ENCODE measurements at regions not wholly inside any gene's neighbourhood (a gene's known extent, or its start where the extent isn't known, plus 50 kb on each side); places are given as distances from the start of the nearest gene placed in this dataset.

DNA sequence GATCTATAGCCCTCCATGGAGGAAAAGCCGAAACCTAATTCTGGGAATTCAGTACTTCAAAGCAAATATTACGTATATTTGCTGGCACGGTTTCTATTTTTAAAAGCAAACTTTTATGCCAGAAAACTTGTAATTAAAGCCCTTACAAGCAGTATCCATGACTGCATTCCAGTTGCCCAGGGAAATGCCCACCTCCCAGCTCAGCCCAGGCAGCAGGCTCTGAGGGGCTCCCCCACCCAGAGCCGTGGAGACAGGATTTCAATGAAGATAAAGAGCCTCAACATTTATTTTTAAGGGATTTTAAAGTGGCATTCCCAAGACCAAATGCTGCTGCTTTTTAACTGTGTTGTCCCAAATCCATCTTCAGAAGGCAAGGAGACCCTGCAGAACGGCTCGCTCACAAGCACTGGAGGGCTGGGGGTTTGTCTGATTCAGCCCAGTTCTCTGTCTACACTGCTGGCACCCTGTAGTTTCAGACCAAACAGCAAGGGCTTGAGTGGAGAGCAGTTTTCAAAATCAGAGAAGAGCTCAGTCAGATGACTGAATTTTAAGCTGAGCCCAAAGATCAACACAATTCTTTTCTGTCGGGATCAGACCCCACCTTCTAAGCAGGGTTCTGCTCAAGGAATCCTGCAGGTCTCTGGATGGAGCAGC is 105.1 kb downstream of the KCNF1 start:
- DNase-seq (ENCODE audit: low read depth in 2 of 2), result no peak

DNA sequence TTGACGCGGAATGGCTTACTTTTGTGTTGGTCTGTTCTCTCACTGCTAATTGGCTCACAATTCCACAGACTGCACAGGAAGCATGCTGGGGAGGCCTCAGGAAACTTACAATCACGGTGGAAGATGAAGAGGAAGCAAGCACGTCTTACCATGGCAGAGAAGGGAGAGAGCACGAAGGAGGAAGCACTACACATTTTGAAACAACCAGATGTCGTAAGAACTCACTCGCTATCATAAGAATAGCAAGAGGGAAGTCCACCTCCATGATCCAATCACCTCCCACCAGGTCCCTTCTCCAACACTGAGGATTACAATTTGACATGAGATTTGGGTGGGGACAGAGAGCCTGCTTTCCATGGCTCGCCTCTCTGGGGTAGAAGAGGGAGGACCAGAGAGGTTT is 106.2 kb downstream of the KCNF1 start:
- DNase-seq (ENCODE audit: low read depth in 2 of 2), result no peak

DNA sequence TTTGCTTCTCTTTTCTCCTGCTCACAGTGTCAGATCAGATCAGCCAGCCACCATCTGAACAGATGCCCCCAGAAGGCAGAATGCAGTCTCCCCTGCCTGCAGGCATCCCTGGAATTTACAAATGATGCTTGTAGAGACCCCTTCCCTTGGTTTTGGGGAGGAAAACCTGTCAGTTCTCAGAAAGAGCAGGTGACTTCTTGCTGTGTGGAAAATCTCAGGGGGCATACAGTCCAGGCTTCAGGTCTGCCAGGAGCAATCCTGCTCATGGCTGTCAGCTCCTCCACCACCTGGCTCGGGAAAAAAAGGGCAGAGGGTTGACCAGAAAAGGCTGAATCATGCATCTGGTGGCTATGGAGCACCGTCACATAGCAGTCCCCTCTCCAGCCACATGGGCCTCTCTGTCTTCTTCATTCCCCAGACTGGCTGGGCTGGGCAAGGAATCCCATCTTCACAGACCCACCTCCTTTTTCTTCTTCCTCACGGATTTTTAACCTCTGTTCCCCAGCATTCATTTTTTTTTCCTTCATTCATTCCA is 107.0 kb downstream of the KCNF1 start:
- DNase-seq (ENCODE audit: low read depth in 2 of 2), result no peak

DNA sequence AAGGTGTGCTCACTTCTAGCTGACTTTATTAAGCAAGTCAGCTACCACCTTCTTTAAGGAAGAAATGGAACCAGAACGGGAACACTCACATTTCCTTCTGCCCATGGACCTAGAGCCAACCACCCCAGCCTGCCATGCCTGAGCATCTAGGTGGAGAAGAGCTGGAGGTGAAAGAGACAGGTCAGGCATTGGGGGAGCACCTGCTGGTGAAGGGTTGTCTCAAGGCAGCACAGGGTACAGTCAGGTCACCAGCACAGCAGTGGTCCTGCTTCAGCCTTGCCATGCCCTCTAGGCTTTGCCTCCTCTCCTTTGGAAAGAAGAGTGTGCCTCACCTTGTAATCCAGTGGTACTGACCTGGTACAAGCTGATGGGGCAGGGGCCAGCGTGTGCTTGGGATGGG is 107.9 kb downstream of the KCNF1 start:
- DNase-seq (ENCODE audit: low read depth in 2 of 2), result no peak

DNA sequence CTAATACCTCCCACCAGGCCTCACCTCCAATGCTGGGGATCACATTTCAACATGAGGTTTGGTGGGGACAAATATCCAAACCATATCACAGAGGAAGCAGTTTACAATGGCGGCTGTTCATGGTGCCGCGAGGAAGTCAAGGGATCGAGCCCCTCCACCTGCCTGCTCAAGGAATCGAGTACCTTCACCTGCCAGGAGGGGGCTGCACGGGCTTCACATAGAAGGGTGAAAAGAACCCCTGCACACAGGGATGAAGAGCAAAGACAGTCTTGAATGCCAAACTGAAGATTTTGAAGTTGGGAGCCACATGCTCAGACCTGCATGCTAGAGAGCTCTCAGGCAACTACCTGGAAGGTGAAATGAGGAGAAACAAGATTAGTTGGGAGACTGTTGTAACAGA is 110.3 kb downstream of the KCNF1 start:
- no peak for DNase-seq (ENCODE audit: low read depth in 2 of 2)

DNA sequence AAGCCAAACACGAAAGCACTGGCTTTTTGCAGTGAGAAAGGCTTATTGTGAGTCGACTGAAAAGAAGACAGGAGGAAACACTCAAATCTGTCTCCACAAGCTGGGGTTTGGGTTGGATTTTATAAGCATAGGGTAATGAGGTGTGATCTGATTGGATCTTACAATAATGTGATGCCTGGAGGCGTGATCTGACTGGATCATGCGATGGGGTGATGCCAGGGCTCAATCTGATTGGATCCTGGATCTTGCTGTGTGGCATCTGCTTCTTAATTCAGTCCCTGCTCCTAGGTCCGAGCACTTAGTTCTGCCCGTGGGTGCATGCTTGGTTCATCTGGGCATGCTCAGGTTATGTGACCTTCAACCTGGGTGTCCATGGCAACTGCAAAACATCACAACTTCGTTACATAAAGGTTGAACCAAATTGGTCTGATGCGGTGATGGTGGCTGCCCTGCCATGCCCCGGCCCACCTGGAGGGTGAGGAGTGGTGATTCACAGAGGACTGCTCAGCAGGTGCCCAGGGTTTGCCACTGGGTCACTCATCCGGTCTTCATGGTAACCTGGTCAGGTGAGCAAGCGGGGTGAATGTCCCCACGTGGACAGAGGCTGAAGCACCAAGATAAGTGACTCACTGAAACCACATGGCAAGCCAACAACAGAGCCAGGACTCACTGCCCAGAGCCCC is 111.0 kb downstream of the KCNF1 start:
- no peak for DNase-seq (ENCODE audit: low read depth in 2 of 2)

DNA sequence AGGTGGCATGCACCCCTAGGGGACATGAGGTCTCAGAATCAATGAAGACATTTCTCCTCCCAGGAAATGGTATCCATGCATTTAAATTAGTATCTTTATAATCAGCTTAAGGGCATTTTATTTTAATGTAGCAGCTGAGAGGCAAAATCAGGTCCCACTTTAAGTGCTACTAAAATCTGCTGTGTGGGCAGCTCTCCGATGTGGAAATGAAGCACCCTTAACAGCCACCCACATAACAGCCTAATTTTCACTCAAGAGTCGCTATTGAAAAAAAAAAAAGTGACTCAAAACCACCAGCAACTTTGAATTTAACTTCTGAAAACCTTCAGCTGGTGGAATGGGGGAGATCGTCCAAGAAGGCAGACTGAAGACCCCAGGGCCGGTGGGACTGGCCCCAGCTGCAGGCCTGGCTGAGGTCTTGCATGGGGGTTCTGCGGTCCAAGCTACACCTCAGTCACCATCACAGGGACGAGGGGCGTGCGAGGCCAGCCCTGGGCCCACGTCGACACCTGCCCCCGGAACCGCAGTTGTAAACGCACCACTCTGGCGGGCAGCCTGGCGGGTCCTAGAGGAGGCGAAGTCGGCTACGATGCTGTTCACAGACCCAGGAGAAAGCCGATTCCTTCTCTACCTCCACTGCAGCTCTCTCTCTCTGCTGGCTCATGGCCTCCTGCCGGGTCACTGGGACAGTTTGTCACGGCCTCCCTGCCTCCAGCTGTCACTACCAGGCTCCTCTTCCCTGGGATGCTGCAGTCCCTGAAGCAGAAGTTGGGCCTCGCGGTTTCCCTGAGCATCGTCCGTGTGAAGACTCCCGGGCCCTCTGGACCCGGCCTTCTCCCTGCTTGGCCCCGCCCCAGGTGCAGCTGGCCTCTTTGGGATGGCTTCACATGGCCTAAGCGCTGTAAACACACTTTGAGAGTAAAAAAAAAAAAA is 111.9 kb downstream of the KCNF1 start:
- DNase-seq (ENCODE audit: low read depth in 2 of 2), result no peak

DNA sequence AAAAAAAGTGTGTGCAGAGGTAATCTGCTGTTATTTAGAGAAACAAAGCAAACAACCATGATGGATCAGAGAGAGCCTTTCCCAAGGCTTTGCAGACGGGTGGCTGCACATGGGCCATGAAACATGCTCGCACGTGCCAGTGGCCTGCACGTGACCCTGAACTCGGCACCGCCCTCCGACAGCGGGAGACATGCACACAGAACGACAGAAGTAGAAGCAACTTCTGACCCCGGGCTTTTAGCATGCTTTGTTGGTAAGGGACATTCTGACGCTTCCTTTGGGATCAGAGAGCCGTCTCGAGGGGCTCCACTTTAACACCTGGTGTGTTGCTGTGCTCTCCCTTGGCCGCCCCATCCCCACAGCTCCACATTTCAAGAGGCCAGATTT is 112.5 kb downstream of the KCNF1 start:
- DNase-seq (ENCODE audit: low read depth in 2 of 2), result no peak

DNA sequence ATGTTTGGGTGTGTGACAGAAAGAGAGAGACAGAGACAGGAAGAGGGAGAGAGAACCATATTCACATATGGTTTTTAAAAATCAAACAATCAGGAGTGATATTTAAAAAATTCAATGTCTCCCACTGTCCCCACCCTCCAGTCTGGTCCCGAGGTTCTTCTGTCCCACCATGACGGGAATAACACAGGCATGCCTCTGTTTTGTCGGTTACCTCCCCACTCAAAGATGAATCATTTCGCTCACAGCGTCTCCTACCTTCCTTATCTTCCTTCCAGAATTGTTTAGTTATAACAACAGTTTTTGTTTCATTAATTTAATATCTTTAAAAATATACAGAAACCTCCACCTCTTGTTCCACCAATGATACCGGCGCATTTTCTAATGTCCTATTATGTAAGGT is 113.0 kb downstream of the KCNF1 start:
- DNase-seq (ENCODE audit: low read depth in 2 of 2), result no peak

DNA sequence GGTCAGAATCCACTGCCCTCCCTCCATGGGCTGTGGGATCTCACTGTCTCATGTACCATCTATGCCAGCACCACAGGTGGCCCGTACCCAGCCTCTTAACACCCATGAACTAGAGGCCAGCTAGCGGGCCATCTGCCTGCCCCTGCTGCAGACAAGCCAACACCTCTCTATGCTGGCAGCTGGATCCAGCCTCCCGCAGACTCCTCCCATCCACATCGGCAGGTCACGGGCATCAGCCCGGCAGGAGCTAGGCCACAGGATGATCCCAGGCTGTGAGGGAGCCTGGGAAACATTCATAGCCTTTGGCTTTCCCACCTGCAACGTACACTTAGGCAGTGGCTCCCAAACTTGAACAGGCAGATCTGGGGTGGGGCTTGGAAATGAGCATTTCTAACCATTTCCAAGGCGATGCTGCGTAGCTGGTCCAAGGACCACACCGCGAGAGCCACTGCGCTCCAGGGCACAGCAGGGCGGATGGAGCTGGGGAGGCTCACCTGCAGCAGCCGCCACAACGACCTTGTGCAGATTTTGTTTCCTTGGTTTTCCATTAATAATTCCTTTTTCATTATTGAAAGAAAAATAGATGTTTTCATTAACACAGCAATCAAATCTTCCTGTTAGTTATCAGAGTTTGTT is 114.7 kb downstream of the KCNF1 start:
- no peak for DNase-seq (ENCODE audit: low read depth in 2 of 2)

DNA sequence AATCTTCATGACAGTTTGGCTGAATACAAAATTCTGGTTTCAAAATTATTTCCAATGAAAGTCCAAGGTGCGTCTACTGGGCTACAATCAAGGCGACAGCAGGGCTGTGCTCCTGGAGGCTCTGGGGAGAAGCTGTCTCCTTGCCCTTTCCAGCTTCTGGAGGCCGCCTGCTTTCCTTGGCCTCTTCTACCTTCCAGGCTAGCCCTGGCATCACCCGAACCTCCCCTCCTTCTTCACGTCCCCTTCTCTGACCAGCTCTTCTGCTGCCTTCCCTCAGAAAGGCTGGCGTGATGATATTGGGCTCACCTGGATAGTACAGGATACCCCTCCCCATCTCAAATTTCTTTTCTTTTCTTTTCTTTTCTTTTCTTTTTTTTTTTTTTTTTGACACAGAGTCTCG is 115.5 kb downstream of the KCNF1 start:
- no peak for DNase-seq (ENCODE audit: low read depth in 2 of 2)

DNA sequence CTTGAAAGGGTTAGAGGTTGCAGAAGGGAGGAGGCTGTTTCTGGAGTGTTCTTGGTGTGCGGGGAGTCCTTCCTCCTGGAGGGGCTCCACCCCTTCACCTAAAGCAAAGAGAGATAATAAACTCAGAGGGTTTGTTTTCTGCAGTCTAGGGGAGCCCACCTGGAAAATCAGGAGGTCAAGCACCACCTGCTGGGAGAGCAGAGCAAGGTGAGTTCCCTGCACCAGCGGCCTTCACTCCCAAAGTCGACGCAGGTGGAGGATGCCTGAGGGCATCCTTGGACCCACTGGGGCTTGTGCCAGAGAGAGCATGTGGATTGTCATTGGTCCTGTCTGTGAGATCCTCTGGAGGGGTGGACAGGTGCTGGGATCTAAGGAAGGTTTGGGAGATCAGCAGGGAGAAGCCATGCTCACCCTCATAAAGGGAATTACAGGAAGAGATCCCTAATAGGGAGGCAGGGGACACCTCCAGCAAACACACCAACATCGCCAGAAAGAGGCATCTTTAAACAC is 116.7 kb downstream of the KCNF1 start:
- DNase-seq (ENCODE audit: low read depth in 2 of 2), result no peak

DNA sequence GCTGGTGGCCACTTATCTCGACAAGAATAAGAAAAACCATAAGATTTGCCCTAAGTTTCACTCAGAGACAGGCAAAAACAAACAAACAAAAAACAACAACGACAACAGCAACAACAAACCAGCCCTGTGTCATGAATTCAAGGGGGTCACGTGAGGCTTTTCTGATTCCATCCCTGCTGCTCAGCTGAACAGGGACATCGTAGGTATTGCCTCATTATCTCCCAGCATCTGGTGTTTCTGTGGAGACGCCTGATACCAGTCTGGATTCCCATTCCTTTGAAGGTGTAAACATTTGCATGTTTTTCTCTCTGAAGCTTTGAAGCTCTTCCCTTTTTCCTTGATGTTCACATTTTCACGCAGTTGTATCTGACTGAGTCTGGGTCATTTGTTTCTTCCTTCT is 117.4 kb downstream of the KCNF1 start:
- DNase-seq (ENCODE audit: low read depth in 2 of 2), result no peak

DNA sequence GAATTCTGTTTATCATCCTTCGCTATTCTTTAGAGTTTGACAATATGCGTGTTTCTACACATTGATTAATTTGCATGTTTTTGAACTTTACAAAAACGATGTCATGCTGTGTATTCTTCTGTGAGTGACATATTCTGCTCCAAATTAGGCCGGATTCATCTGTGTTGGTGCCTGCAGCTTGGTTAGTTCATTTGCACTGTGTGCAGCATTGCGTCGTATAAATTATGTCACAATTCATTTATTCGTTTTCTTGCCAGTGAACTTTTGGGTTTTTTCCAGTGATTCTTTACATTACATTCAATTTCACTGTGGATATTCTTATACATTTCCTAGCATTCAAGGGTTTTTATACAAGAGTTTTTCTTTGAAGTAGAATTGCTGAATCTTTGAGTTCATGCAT is 118.3 kb downstream of the KCNF1 start:
- DNase-seq (ENCODE audit: low read depth in 2 of 2), result no peak

DNA sequence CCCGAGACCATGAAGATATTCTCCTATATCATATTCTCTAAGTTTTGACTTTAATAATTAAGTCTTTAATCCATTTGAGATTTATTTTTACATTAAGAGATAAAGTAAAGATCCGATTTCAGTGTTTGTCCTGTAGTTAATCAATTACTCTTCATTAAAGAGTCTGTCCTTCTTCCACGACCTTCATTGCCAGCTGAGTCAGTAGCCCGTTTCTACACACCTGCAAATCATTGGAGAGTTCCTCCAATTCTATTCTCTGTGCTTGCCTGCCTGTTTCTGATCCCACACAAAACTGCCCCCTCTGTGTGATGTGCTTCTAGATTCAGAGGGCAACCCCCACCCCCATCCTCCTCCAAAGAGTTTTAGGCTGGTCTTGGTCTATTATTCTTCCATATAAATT is 119.2 kb downstream of the KCNF1 start:
- no peak for DNase-seq (ENCODE audit: low read depth in 2 of 2)

DNA sequence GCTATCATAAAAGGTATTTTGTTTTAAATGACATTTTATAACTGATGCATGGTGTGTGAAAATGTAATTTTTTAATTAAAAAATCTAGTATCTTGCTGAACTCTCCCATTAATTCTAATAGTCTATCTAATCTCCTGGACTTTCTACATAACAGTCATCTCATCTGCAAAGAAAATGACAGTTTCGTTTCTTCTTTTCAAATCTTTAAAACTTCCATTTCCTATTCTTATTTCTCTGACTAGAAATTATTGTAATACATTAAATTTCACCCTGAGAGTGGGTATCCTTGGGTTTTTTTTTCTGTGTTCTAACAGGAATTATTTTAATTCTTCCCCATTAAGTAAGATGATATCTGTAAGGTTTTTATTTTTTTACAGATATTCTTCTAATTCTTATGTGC is 120.1 kb downstream of the KCNF1 start:
- DNase-seq (ENCODE audit: low read depth in 2 of 2), result no peak

DNA sequence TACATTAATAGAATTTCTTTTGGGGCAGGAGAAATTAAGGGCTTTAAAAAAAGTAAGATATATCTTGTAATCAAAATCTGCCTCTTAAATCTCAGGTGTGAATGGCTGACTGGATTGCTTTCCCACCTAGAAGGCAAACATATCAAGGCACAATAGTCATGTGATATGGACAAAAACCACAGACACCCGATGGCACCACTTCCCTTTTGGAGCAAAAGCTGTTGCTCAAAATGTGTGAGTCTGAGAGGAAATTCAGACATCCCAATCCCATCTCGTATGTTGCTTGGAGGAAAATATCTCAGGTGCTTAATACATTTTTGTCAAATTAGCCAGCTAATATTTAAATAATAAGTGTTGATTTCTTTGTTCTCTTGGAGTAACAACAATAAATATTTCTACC is 120.7 kb downstream of the KCNF1 start:
- DNase-seq (ENCODE audit: low read depth in 2 of 2), result no peak

DNA sequence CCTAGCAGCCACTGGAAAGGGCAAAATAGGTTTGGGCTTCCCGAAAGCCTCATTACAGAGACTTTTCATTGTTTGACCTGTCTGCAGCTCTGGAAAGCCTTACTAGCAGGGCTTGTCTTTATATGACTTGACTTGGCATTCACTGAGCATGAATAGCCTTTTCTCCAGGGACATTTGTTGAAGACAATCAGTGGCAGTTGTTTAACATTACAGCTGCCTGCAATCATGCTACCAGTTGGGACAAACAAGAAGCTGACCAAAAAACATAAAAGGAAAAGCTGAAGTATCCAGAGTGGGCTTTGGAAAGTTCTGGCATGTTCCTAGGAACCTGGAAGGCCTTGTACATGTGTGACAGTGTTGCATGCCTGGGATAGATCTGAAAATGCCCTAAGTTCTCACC is 121.4 kb downstream of the KCNF1 start:
- DNase-seq (ENCODE audit: low read depth in 2 of 2), result no peak

DNA sequence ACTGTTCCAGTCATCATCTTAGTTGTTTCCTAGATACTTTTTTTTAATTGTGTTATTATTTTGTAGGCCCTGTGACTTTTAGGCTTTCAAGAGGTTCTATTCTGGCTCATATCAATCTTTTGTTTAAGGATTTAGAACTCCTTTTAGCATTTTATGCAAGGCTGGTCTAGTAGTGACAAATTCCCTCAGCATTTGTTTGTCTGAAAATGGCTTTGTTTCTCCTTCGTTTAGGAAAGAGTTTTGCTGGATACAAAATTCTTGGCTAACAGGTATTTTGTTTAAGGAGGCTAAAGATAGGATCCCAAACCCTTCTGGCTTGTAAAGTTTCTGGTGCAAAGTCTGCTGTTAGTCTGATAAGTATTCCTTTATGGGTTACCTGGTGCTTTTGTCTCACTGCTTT is 116.6 kb upstream of the SLC66A3 start:
- no peak for DNase-seq (ENCODE audit: low read depth in 2 of 2)

DNA sequence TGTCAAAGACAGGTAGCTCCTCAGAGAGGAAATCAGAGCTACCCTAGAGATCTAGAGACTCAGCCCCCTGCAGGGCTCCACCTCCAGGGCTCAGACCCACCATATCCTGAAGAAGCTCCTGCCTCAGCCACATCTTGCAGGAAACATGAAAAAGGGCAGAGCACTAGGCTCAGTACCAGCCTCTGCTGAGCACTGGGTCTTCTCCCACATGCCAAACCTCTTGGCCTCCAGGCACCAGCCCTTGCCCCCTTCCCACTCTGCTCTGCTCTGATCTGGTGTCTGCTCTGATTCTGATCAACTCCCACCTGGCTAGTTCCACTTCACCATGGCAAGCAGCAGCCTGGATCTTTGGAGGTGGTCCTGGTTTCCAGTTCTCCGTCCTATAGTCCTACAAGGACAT is 114.3 kb upstream of the SLC66A3 start:
- DNase-seq (ENCODE audit: low read depth in 2 of 2), result no peak

DNA sequence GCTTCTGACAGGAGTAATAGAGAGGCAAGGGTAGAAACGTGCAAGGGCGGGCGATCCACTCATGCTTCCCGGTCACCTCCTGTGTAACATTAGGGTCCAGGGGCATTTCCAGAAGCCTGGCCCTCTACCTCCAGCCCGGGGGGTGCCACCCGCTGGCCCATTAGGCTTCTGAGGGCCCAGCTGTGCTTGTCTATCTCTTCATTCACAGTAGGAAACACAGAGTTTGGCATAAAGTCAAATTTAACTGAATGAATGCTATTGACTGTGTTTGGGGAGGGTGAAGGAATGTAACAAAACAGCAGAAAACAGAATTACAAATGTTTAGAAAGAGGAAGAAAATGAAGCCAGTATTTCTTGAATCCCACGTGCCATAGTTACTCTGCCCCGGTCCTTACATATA is 112.4 kb upstream of the SLC66A3 start:
- DNase-seq (ENCODE audit: low read depth in 2 of 2), result no peak

DNA sequence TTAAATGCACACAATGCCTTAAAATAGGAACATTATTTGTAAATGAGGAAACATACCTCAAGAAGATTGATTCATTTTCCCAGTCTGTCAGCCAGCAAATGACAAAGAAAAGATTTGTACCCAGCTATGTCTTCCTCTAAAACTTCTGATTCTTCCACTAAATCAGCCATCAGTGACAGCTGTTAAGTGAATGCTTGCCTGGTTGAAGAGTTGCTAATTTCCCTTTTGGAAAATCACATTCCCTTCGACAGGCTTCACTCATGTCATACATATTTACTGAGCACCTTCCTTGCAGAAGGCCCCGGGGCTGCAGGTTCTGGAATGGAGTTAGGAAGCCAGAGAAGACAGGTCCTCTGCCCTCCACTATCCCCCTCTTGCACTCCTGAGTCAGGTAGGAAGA is 112.0 kb upstream of the SLC66A3 start:
- no peak for DNase-seq (ENCODE audit: low read depth in 2 of 2)
